IMR-90 (cell line): ENCODE measurements at regions not wholly inside any gene's neighbourhood (a gene's known extent, or its start where the extent isn't known, plus 50 kb on each side); places are given as distances from the start of the nearest gene placed in this dataset.

Source experiments
- ATAC-seq: fragments of 200-7000 bp; cut with Tn5 transposase; 2 replicates; pipeline ENCODE4 v1.9.1; 2020; ENCODE audit warnings: low read depth, mild to moderate bottlenecking, moderate library complexity
- BruUV-seq: library from RNA; stranded (reverse); fragments of 400-500 nt; replicated peaks from 2 replicates; lab custom pipeline; 2021; lab: Mats Ljungman, UMichigan
- CTCF ChIA-PET: fragments of 300-600 bp; formaldehyde crosslinking; extraction: SDS; loops from one replicate; lab custom pipeline; 2021; ENCODE audit warnings: antibody characterized with exemption; lab: Yijun Ruan, JAX
- POLR2A ChIA-PET: fragments of 300-600 bp; sonication (Branson Sonifier 250); formaldehyde crosslinking; loops from one replicate; lab custom pipeline; 2022; ENCODE audit warnings: antibody characterized with exemption; ENCODE audit not compliant: unreplicated experiment; lab: Charles Lee
- DNase-seq: peaks from one replicate; pipeline ENCODE4 v3.0.0; 2013
- H2AFZ ChIP-seq: replicated peaks from 2 replicates; pipeline ENCODE3; 2013; ENCODE audit warnings: low read length, mild to moderate bottlenecking; ENCODE audit not compliant: poor library complexity
- H2AK5ac ChIP-seq: 2 replicates; pipeline ENCODE4 v1.6.1; 2013; ENCODE audit warnings: low read depth, low read length, inconsistent platforms
- H2AK9ac ChIP-seq: replicated peaks from 2 replicates; pipeline ENCODE3; 2013; ENCODE audit warnings: mild to moderate bottlenecking, low read depth, low read length, moderate library complexity; ENCODE audit not compliant: poor library complexity
- H2BK120ac ChIP-seq: 2 replicates; pipeline ENCODE4 v1.6.1; 2013; ENCODE audit warnings: low read depth, low read length, inconsistent platforms
- H2BK15ac ChIP-seq: 3 replicates; pipeline ENCODE4 v1.6.1; 2013; ENCODE audit warnings: low read depth, low read length, inconsistent platforms
- H2BK20ac ChIP-seq: 2 replicates; pipeline ENCODE4 v1.6.1; 2013; ENCODE audit warnings: low read depth, mild to moderate bottlenecking, inconsistent platforms, low read length, moderate library complexity
- H2BK5ac ChIP-seq: 2 replicates; pipeline ENCODE4 v1.6.1; 2013; ENCODE audit warnings: mild to moderate bottlenecking, low read depth, low read length, inconsistent platforms; ENCODE audit not compliant: poor library complexity, severe bottlenecking
- H3K14ac ChIP-seq: replicated peaks from 2 replicates; pipeline ENCODE4 v1.6.1; 2013; ENCODE audit warnings: low read depth, low read length, inconsistent platforms
- H3K18ac ChIP-seq: 2 replicates; pipeline ENCODE4 v1.6.1; 2013; ENCODE audit warnings: low read depth, low read length, control low read depth
- H3K23ac ChIP-seq: 2 replicates; pipeline ENCODE4 v1.6.1; 2013; ENCODE audit warnings: low read depth, low read length, inconsistent platforms
- H3K27ac ChIP-seq: 2 replicates; pipeline ENCODE4 v1.5.1; 2013; ENCODE audit warnings: mild to moderate bottlenecking, control low read depth, low read length; ENCODE audit not compliant: insufficient read depth
- H3K27me3 ChIP-seq: 2 replicates; pipeline ENCODE4 v1.6.1; 2013; ENCODE audit warnings: low read length; ENCODE audit not compliant: control insufficient read depth, insufficient read depth
- H3K36me3 ChIP-seq: 2 replicates; pipeline ENCODE4 v1.6.1; 2013; ENCODE audit warnings: low read length, mixed read lengths; ENCODE audit not compliant: control insufficient read depth, insufficient read depth
- H3K4ac ChIP-seq: 2 replicates; pipeline ENCODE4 v1.6.1; 2013; ENCODE audit warnings: low read depth, low read length, inconsistent platforms
- H3K4me1 ChIP-seq: 2 replicates; pipeline ENCODE4 v1.6.1; 2013; ENCODE audit warnings: low read length, mixed read lengths; ENCODE audit not compliant: control insufficient read depth, insufficient read depth
- H3K4me2 ChIP-seq: 2 replicates; pipeline ENCODE4 v1.6.1; 2013; ENCODE audit warnings: low read depth, mild to moderate bottlenecking, control low read depth, low read length, moderate library complexity
- H3K4me3 ChIP-seq: 2 replicates; pipeline ENCODE4 v1.5.1; 2013; ENCODE audit warnings: low read depth, mild to moderate bottlenecking, control low read depth, low read length, moderate library complexity; ENCODE audit not compliant: insufficient read depth
- H3K56ac ChIP-seq: 2 replicates; pipeline ENCODE4 v1.6.1; 2013; ENCODE audit warnings: low read length, inconsistent platforms; ENCODE audit not compliant: insufficient read depth; ENCODE audit errors: extremely low read depth
- H3K79me1 ChIP-seq, 2 experiments: 2 replicates each; pipeline ENCODE4 v1.6.1; 2013; ENCODE audit warnings: low read length in 2 of 2, inconsistent platforms in 1 of 2, low read depth in 1 of 2
- H3K9ac ChIP-seq: 2 replicates; pipeline ENCODE4 v1.6.1; 2013; ENCODE audit warnings: low read depth, low read length, control low read depth
- H3K9me1 ChIP-seq: 2 replicates; pipeline ENCODE4 v1.6.1; 2013; ENCODE audit warnings: low read length, inconsistent platforms; ENCODE audit not compliant: insufficient read depth
- H3K9me3 ChIP-seq: 2 replicates; pipeline ENCODE4 v1.6.1; 2013; ENCODE audit warnings: low read length; ENCODE audit not compliant: control insufficient read depth, insufficient read depth
- H4K20me1 ChIP-seq: 2 replicates; pipeline ENCODE4 v1.6.1; 2013; ENCODE audit warnings: low read length, inconsistent platforms; ENCODE audit not compliant: insufficient read depth
- H4K5ac ChIP-seq: 2 replicates; pipeline ENCODE4 v1.6.1; 2013; ENCODE audit warnings: mild to moderate bottlenecking, low read depth, low read length, control low read depth
- H4K8ac ChIP-seq, 2 experiments: 2 replicates each; pipeline ENCODE4 v1.6.1; 2013; ENCODE audit warnings: low read depth in 2 of 2, low read length in 2 of 2, control low read depth in 1 of 2, inconsistent platforms in 1 of 2
- H4K91ac ChIP-seq: 2 replicates; pipeline ENCODE4 v1.6.1; 2013; ENCODE audit warnings: low read depth, low read length, inconsistent platforms; ENCODE audit not compliant: insufficient read depth
- BHLHE40 ChIP-seq: fragments of 150-350 bp; IDR thresholded peaks from 2 replicates; pipeline ENCODE4 v1.6.1; 2016; ENCODE audit warnings: mild to moderate bottlenecking, low read depth, low read length
- CEBPB ChIP-seq: IDR thresholded peaks from 2 replicates; pipeline ENCODE4 v1.6.1; 2012; ENCODE audit warnings: low read depth, low read length, improper control_type of control experiment
- CHD1 ChIP-seq: IDR thresholded peaks from 2 replicates; pipeline ENCODE4 v1.6.1; 2012; ENCODE audit warnings: low read depth, low read length, improper control_type of control experiment
- CTCF ChIP-seq: conservative IDR thresholded peaks from 2 replicates; pipeline ENCODE4 v1.5.1; 2012; ENCODE audit warnings: mild to moderate bottlenecking, low read depth, low read length, improper control_type of control experiment
- ELK1 ChIP-seq: fragments of 150-350 bp; IDR thresholded peaks from 2 replicates; pipeline ENCODE4 v1.6.1; 2016; ENCODE audit warnings: low read depth, mild to moderate bottlenecking, low read length, moderate library complexity, borderline replicate concordance
- FOS ChIP-seq: fragments of 150-350 bp; IDR thresholded peaks from 2 replicates; pipeline ENCODE4 v1.6.1; 2016; ENCODE audit warnings: low read depth, low read length
- MAFK ChIP-seq: IDR thresholded peaks from 2 replicates; pipeline ENCODE4 v1.6.1; 2012; ENCODE audit warnings: low read depth, low read length, improper control_type of control experiment
- MAZ ChIP-seq: IDR thresholded peaks from 2 replicates; pipeline ENCODE4 v1.6.1; 2012; ENCODE audit warnings: low read depth, mild to moderate bottlenecking, low read length, improper control_type of control experiment, moderate library complexity, borderline replicate concordance
- MXI1 ChIP-seq: IDR thresholded peaks from 2 replicates; pipeline ENCODE4 v1.6.1; 2012; ENCODE audit warnings: low read depth, mild to moderate bottlenecking, low read length, moderate library complexity, borderline replicate concordance
- NFE2L2 ChIP-seq: fragments of 150-350 bp; IDR thresholded peaks from 2 replicates; pipeline ENCODE4 v1.6.1; 2016; ENCODE audit warnings: low read depth, mild to moderate bottlenecking, low read length
- POLR2A ChIP-seq: IDR thresholded peaks from 2 replicates; pipeline ENCODE4 v1.6.1; 2012; ENCODE audit warnings: mild to moderate bottlenecking, low read depth, low read length
- RAD21 ChIP-seq: IDR thresholded peaks from 2 replicates; pipeline ENCODE4 v1.6.1; 2012; ENCODE audit warnings: low read length, improper control_type of control experiment
- RCOR1 ChIP-seq: IDR thresholded peaks from 2 replicates; pipeline ENCODE4 v1.6.1; 2012; ENCODE audit warnings: mild to moderate bottlenecking, low read length, improper control_type of control experiment; ENCODE audit not compliant: insufficient replicate concordance
- RFX5 ChIP-seq: IDR thresholded peaks from 2 replicates; pipeline ENCODE4 v1.8.0; 2012; ENCODE audit warnings: low read depth, mild to moderate bottlenecking, low read length, moderate library complexity
- SMC3 ChIP-seq: fragments of 150-350 bp; IDR thresholded peaks from 2 replicates; pipeline ENCODE4 v1.6.1; 2016; ENCODE audit warnings: low read depth, mild to moderate bottlenecking, antibody characterized with exemption, low read length, moderate library complexity
- WGBS, 2 experiments: methylation state at CpG; one replicate each; pipeline versions ENCODE4 v1.1.5 to v1.1.7; 2013; ENCODE audit warnings: missing lambda C conversion rate in 2 of 2; ENCODE audit not compliant: insufficient read length in 1 of 2; ENCODE audit errors: extremely low coverage in 2 of 2; 5-methylcytosine and 5-hydroxymethylcytosine counted together
- dilution Hi-C: fragments of 300-500 bp; cut with HindIII; formaldehyde crosslinking; loops from one replicate; pipeline ENCODE4 v1.14.3; 2018; ENCODE audit warnings: low sequenced_read_pairs; ENCODE audit not compliant: unreplicated experiment
- in situ Hi-C: fragments of 300-500 bp; cut with MboI; formaldehyde crosslinking; loops from 3 replicates; pipeline ENCODE4 v1.14.3; 2019; ENCODE audit warnings: low sequenced_read_pairs, inconsistent platforms, mixed read lengths
- intact Hi-C: fragments of 100-400 bp; cut with micrococcal nuclease; formaldehyde crosslinking; loops from 2 replicates; pipeline ENCODE4 v1.10.0; 2022
- TF ChIP-seq, protein P1 (sequence below): fragments of 150-350 bp; IDR thresholded peaks from 2 replicates; pipeline ENCODE4 v1.6.1; 2017; ENCODE audit warnings: mild to moderate bottlenecking, antibody characterized with exemption, low read length, low read depth

GRCh38 chr10:121420006-121420405, 178.2 kb downstream of the FGFR2 start:
- no peaks in the 10 kb centered on the region for H3K4me1 ChIP-seq
- no peak overlapping the region for H3K9ac ChIP-seq
- in situ Hi-C loops (no loop called here), dilution Hi-C loops (no loop called here), intact Hi-C loops (no loop called here)
- no peak overlapping the region for H3K23ac ChIP-seq
- H4K91ac ChIP-seq = no peak overlapping the region
- no peaks in the 10 kb centered on the region for H3K36me3 ChIP-seq
- CTCF ChIA-PET = no interaction called here
- DNase-seq (no peak), ATAC-seq (no peak)
- H3K79me1 ChIP-seq = no peaks in the 10 kb centered on the region
- H2BK120ac ChIP-seq = no peak overlapping the region
- H4K8ac ChIP-seq = no peak overlapping the region
- POLR2A ChIA-PET = no interaction called here
- no peak for TF ChIP-seq RAD21
- no peak for TF ChIP-seq ELK1
- TF ChIP-seq BHLHE40 = no peak
- TF ChIP-seq MAZ = no peak
- TF ChIP-seq SMC3 = no peak
- no peak for TF ChIP-seq POLR2A
- no peak for TF ChIP-seq CHD1
- no peak for TF ChIP-seq FOS
- no peak for TF ChIP-seq RFX5
- no peak for TF ChIP-seq MAFK
- TF ChIP-seq NFE2L2 = no peak
- no peak for TF ChIP-seq CTCF
- TF ChIP-seq, protein P1, sequence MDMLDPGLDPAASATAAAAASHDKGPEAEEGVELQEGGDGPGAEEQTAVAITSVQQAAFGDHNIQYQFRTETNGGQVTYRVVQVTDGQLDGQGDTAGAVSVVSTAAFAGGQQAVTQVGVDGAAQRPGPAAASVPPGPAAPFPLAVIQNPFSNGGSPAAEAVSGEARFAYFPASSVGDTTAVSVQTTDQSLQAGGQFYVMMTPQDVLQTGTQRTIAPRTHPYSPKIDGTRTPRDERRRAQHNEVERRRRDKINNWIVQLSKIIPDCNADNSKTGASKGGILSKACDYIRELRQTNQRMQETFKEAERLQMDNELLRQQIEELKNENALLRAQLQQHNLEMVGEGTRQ = no peak
- no peak for TF ChIP-seq CEBPB
- TF ChIP-seq MXI1 = no peak
- no peak for TF ChIP-seq RCOR1
- H3K4me2 ChIP-seq = no peak overlapping the region
- no peak overlapping the region for H2AK5ac ChIP-seq
- H3K4ac ChIP-seq = no peak overlapping the region
- no peaks in the 10 kb centered on the region for H3K27me3 ChIP-seq
- H2AFZ ChIP-seq = no peak overlapping the region
- no peak overlapping the region for H2BK20ac ChIP-seq
- H2BK15ac ChIP-seq = no peak overlapping the region
- H2AK9ac ChIP-seq = no peak overlapping the region
- H3K18ac ChIP-seq = no peak overlapping the region
- H3K9me1 ChIP-seq = no peaks in the 10 kb centered on the region
- no peak overlapping the region for H3K56ac ChIP-seq
- H3K4me3 ChIP-seq = no peak overlapping the region
- no peak overlapping the region for H2BK5ac ChIP-seq
- no peak overlapping the region for H4K5ac ChIP-seq
- BruUV-seq = no TSS peak
- no peak overlapping the region for H3K27ac ChIP-seq
- peaks cover 29% of the 10 kb centered on the region for H3K9me3 ChIP-seq
- H4K20me1 ChIP-seq = no peaks in the 10 kb centered on the region
- WGBS, 2 experiments = 20% methylated on average over 1 of the region's 3 CpGs; no CpG with 5 or more reads in 1 of the 2 experiments
- H3K14ac ChIP-seq = no peak overlapping the region
